Right renal cortex interstitium (tissue), 3 donors: ENCODE measurements at regions not wholly inside any gene's neighbourhood (a gene's known extent, or its start where the extent isn't known, plus 50 kb on each side); places are given as distances from the start of the nearest gene placed in this dataset.
"Not testable (repeated sequence)": the region's sequence is repeated elsewhere in the genome, so short reads cannot be mapped to it uniquely, and the experiment has no call there.

Experiments
- DNase-seq, 3 donors: peaks; one replicate each; pipeline ENCODE4 v3.0.0-alpha.2; 2013; ENCODE audit warnings: low read depth in 3 of 3, low spot score in 2 of 3

DNA sequence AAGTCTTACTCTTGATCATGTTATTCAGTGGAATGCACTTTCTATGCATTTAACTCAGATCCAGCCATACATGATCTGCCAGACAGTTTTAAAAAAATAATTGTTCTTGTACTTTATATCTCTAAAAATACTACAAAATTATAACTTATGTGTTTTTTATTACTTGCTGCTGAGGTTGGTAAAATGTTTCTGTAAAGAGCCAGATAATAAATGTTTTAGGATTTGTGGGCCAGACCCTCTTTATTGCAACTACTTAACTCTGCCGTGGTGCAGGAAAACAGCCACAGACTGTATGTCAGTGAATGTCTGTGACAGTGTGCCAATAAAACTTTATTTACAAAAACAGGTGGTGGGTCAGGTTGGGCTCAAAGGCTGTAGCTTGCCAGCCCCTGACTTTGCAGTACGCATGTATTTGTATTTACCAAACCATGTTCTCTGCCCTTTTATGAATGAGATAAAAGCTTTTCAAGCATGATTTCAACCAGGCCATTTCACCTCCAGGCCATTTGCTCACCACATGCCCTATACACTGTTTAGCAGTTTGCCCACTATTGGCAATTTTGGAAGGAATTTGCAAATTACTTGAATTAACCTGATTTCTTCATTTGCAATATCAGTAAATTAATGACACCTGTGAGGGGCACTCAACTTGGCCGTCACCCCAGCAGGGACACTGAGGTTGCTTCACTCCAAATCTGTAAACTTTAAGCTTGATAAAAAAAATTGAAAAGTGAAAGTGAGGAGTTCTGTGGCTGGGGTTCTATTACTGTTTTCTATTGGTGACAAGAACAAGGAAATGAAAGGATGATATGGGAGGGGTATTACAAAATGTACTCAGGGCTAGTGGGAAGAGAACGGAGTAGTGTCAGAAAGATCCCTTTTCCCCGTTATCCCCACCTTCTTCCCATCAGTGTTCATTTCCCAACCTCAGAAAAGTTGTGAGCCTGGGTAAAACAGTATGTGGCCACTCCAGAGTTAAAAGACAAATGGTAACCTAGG lies 133.4 kb downstream of the CEBPB start:
- DNase-seq = no peak

- no peak for DNase-seq
Observed at GRCh38 chr20:50325215-50325614, 134.6 kb downstream of the CEBPB start.

- DNase-seq = no peak
Observed at GRCh38 chr20:50325651-50326050, 135.0 kb downstream of the CEBPB start.

DNA sequence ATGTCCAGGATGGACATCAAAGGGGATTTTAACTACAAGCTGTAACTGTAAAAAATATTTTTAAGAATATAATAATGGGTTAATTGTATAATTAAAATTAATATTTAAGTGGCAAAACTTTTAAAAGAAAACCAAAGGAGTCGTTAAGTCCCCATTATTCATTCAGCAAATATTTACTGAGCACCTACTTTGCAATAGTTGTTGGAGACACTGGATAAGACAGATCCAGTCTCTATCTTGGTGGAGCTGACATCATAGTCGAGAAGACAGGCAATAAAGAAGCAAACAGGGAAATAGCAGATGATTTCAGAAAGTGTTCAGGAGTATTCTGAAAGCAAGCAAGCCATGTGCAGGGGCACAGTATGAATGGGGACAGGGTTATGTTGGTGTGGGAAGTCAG lies 137.0 kb downstream of the CEBPB start:
- DNase-seq = no peak

DNA sequence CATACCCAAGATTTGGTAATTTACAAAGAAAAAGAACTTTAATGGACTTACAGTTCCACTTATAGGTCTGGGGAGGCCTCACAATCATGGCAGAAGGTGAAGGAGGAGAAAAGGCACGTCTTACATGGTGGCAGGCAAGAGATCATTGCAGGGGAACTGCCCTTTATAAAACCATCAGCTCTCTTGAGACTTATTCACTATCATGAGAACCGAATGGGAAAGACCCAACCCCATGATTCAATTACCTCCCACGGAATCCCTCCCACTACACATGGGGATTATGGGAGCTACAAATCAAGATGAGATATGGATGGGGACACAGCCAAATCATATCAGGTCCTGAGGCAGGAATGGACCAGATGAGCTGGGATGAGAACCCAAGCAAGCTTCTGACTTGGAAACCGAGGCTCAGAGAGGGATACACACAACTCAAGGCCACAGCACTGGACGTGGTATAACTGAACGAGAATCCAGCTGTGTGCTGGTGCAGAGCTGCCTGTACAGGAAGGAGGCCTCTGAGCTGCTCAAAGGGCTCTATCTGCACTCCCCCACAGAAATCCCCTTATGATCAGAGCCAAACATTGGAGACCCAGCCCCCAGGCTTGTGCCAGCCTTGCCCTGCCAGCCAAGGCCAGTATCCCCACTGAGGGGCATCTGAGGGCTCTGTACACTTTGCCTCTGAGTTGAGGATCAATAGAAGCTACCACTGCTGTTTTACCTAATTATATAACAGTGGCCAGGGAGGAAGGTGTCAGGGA lies 137.8 kb downstream of the CEBPB start:
- no peak for DNase-seq

GRCh38 chr20:50328996-50329898 lies 138.6 kb downstream of the CEBPB start:
- no peak for DNase-seq

- no peak for DNase-seq
Observed at GRCh38 chr20:50329981-50330503, 139.4 kb downstream of the CEBPB start.

- no peak for DNase-seq
Observed at GRCh38 chr20:50330504-50331313, 140.1 kb downstream of the CEBPB start.

DNA sequence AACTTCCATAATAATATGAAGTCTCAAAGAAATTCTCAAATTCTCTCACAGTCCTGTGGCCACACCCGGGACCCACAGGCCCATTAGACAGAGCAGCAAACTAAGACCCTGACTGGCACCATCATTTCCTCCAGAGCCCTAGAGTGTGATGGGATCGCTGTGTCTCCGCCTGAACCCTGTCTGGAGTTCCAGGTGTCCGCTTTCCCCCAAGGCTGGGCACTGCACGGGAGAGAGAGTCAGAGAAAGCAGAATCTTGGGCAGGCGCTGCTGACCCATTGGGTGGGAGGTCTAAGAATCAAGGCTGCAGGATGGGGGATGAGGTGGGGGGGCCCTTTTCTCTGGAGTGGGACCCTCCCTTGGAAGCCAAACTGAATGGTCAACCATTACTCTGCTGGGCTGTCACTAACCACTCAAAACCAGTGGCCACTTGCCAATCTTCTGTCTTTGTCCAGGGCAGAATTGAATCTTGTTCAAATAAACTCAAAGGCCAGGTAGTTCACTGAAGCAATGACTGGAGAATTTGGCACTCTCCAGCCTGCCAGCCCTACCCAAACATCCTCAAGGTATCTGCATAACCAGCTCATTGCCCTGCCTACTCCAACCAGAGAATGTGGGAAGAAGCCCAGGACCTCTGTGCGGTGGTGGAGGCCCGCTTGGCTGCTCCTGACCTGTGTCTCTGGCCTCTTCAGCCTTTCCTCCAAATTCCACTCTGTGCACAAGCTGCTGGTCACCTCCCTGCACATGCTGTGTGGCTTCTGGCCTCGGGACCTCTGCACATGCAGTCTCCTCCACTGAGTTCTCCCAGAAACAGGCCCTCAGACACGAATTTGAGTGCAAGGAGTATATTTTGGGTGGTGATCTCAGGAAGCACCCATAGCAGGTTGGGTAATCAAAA lies 141.1 kb downstream of the CEBPB start:
- DNase-seq = no peak

- DNase-seq = no peak
Observed at GRCh38 chr20:50332491-50332980, 141.9 kb downstream of the CEBPB start.

- DNase-seq = no peak
Observed at GRCh38 chr20:50333131-50333670, 142.6 kb downstream of the CEBPB start.

DNA sequence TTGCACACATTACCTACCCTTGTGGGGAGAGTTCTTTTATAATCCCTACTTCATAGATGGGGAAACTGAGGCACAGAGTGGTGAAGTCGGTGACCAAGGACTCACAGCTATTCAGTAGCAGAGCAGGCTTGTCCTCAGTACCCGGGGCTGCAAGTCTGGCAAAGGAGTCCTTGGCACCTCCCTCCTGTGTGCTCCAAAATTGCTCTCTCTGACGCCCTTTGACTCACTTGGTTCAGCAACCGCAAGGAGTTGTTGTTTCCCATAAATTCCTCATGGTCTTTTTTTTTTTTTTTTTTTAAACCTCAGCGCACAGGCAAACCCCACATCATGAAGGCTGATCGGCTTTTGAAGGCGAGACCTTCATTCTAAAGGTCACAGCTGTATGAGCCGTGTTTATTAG lies 143.2 kb downstream of the CEBPB start:
- no peak for DNase-seq

- DNase-seq = not testable (repeated sequence)
Observed at GRCh38 chr20:50334512-50334911, 143.9 kb downstream of the CEBPB start.

DNA sequence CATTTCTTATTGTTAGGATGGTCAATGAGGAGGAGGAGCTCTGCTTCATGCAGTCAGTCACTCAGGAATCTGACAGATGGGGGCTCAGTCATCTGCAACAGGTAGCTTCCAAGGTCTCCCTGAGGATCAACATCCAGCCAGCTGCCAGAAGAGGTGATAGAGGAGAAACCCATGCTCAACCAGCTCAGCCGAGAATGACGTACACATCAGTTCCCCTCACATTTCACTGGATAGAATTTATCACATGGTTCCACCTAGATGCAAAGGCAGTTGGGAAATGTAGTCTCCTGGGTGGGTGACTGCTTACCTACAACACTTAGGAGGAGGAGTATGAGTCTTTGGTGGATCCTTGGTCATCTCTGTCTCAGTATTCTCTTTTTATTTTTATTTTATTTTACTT lies 144.5 kb downstream of the CEBPB start:
- DNase-seq = no peak

GRCh38 chr20:50335866-50336265 lies 145.2 kb downstream of the CEBPB start:
- no peak for DNase-seq

DNA sequence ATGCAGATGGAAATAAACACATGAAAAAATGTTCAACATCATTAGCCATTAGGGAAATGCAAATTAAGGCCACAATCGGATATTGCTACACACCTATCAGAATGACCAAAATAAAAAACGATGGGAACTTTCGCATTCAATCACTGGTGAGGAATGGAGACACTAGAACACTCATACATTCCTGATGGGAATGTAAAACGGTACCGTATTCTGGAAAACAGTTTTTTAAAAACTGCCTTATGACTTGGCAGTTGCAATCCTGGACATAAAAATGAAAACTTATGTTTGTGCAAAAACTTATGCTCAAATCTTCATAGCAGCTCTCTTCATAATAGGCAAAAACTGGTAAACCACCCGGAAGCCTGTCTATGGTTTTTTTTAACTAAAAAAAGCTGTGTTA lies 146.0 kb downstream of the CEBPB start:
- no peak for DNase-seq

DNA sequence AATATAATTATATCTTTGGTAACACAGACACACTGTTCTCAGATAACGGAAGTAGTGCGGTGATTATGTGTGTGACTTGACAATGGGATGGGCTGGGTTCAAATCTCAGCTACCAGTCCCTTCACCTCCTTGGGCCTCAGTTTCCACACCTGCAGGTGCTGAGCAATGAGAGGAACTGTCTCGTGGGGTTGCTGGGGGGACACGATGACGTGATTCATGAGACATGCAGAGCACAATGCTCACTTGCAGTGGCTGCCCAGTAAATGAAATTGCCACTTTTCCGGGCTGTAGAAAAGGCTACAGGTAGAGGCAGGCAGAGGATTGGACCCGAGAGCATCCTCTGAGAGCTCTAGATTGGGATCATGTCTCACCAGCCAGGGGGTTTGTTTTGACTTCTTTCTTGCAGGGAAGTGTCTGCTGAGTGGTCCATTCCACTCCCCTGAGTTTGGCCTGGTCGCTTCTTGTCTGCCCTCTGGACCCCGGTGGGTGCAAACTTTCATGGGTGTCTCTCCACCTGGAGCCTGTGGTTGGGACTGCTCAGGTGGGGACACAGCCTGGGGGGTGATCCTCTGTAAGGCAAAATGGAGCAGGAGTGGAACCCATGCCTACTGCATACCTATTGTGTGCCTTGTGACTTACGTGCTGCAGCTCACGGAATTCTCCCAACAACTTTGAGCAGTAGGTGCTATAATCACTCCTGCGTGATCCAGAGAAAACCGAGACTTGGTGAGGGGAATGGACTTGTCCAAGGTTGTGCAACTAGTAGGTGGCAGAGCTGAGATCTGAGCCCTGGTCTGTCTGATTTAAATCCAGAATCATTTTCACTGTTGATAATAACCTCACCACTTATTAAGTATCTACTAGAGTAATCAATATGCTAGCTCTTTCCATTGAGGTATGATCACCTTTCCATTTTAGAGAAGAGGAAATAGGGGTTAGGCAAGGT lies 147.2 kb downstream of the CEBPB start:
- DNase-seq = no peak
